CD14-positive monocyte (primary cell): ENCODE measurements at regions not wholly inside any gene's neighbourhood (a gene's known extent, or its start where the extent isn't known, plus 50 kb on each side); places are given as distances from the start of the nearest gene placed in this dataset.

Experiments
- DNase-seq, 3 donors: peaks; one replicate each; pipeline ENCODE4 v3.0.0-alpha.2; 2011 to 2022
- H2AFZ ChIP-seq: 2 replicates; pipeline ENCODE4 v1.6.0; 2012; ENCODE audit warnings: mild to moderate bottlenecking, low read depth, low read length, inconsistent platforms; ENCODE audit not compliant: insufficient read depth, poor library complexity, severe bottlenecking
- H3K27ac ChIP-seq, 2 donors: 1 replicate in 1 of 2; 2 replicates in 1 of 2; pipeline ENCODE4 v1.5.1; 2012 to 2013; ENCODE audit warnings: low read length in 2 of 2, control low read depth in 1 of 2, inconsistent platforms in 1 of 2, low read depth in 1 of 2, mild to moderate bottlenecking in 1 of 2
- H3K27me3 ChIP-seq, 2 donors: one replicate each; pipeline versions ENCODE4 v1.6.0 to v1.6.1; 2011 to 2013; ENCODE audit warnings: low read length in 2 of 2; ENCODE audit not compliant: control insufficient read depth in 2 of 2, insufficient read depth in 2 of 2
- H3K36me3 ChIP-seq, 2 donors: replicated peaks in 1 of 2; 1 replicate in 1 of 2; 2 replicates in 1 of 2; pipeline versions ENCODE4 v1.5.1 to v1.6.1; 2012 to 2013; ENCODE audit warnings: low read length in 2 of 2, control low read depth in 1 of 2, inconsistent platforms in 1 of 2, mild to moderate bottlenecking in 1 of 2; ENCODE audit not compliant: insufficient read depth in 2 of 2, control insufficient read depth in 1 of 2
- H3K4me1 ChIP-seq, 2 donors: 1 replicate in 1 of 2; 2 replicates in 1 of 2; pipeline versions ENCODE4 v1.5.1 to v1.6.1; 2012 to 2013; ENCODE audit warnings: low read length in 2 of 2, control low read depth in 1 of 2, inconsistent platforms in 1 of 2, mild to moderate bottlenecking in 1 of 2, moderate library complexity in 1 of 2; ENCODE audit not compliant: insufficient read depth in 2 of 2, control insufficient read depth in 1 of 2
- H3K4me2 ChIP-seq: replicated peaks from 2 replicates; pipeline ENCODE3; 2012; ENCODE audit warnings: low read length, moderate library complexity, mild to moderate bottlenecking; ENCODE audit not compliant: poor library complexity, severe bottlenecking; ENCODE audit errors: extremely low read depth
- H3K4me3 ChIP-seq, 3 experiments: fragments of 200-600 bp in 1 of 3; sonication (generic) in 1 of 3; replicated peaks in 1 of 3; 1 replicate in 2 of 3; 2 replicates in 1 of 3; pipeline ENCODE4 v1.5.1; 2011 to 2013; ENCODE audit warnings: low read length in 3 of 3, mild to moderate bottlenecking in 3 of 3, control low read depth in 2 of 3, low read depth in 2 of 3, inconsistent platforms in 1 of 3, moderate library complexity in 1 of 3
- H3K79me2 ChIP-seq: 2 replicates; pipeline ENCODE4 v1.6.0; 2012; ENCODE audit warnings: mild to moderate bottlenecking, control low read depth, inconsistent platforms, low read length, moderate library complexity; ENCODE audit not compliant: insufficient read depth
- H3K9ac ChIP-seq: 2 replicates; pipeline ENCODE4 v1.6.0; 2017; ENCODE audit warnings: low read length, mild to moderate bottlenecking; ENCODE audit not compliant: insufficient read depth, poor library complexity, severe bottlenecking
- H3K9me3 ChIP-seq, 2 donors: replicated peaks in 1 of 2; 1 replicate in 1 of 2; 2 replicates in 1 of 2; pipeline versions ENCODE4 v1.5.1 to v1.6.1; 2012 to 2013; ENCODE audit warnings: low read length in 2 of 2, control low read depth in 1 of 2; ENCODE audit not compliant: control insufficient read depth in 1 of 2, insufficient read depth in 1 of 2
- H4K20me1 ChIP-seq: 2 replicates; pipeline ENCODE4 v1.6.0; 2012; ENCODE audit warnings: mild to moderate bottlenecking, low read length, control low read depth, moderate library complexity; ENCODE audit not compliant: insufficient read depth
- H3K27ac Mint-ChIP-seq, 7 donors: one replicate each; pipeline ENCODE4 v1.8.0; 2020; ENCODE audit warnings: mild to moderate bottlenecking in 7 of 7, mixed read lengths in 7 of 7, moderate library complexity in 6 of 7, inconsistent platforms in 2 of 7
- H3K27me3 Mint-ChIP-seq, 3 donors: one replicate each; pipeline ENCODE4 v1.8.0; 2021 to 2022; ENCODE audit warnings: low read depth in 3 of 3, mild to moderate bottlenecking in 3 of 3, mixed read lengths in 3 of 3, moderate library complexity in 3 of 3, inconsistent platforms in 1 of 3
- H3K36me3 Mint-ChIP-seq, 2 donors: one replicate each; pipeline ENCODE4 v1.8.0; 2020; ENCODE audit warnings: mixed read lengths in 2 of 2, inconsistent platforms in 1 of 2, mild to moderate bottlenecking in 1 of 2
- H3K4me1 Mint-ChIP-seq: one replicate; pipeline ENCODE4 v1.8.0; 2020; ENCODE audit warnings: mild to moderate bottlenecking, mixed read lengths
- H3K4me3 Mint-ChIP-seq, 2 donors: one replicate each; pipeline ENCODE4 v1.8.0; 2020; ENCODE audit warnings: mild to moderate bottlenecking in 2 of 2, mixed read lengths in 2 of 2, moderate library complexity in 1 of 2
- H3K9me3 Mint-ChIP-seq, 7 donors: one replicate each; pipeline ENCODE4 v1.8.0; 2020 to 2022; ENCODE audit warnings: mixed read lengths in 7 of 7, mild to moderate bottlenecking in 6 of 7, moderate library complexity in 6 of 7, inconsistent platforms in 2 of 7
- CTCF ChIP-seq: fragments of 200-600 bp; IDR thresholded peaks from one replicate; pipeline ENCODE4 v1.8.0; 2022; ENCODE audit warnings: antibody characterized with exemption, mild to moderate bottlenecking
- WGBS: methylation state at CpG from one replicate; pipeline ENCODE4 v1.1.5; 2013; ENCODE audit warnings: missing lambda C conversion rate; ENCODE audit not compliant: insufficient coverage; 5-methylcytosine and 5-hydroxymethylcytosine counted together
- intact Hi-C, 2 donors: fragments of 100-400 bp; cut with micrococcal nuclease; formaldehyde crosslinking; loops; one replicate each; pipeline versions ENCODE4 v1.15.0 to v1.15.1; 2023

DNA sequence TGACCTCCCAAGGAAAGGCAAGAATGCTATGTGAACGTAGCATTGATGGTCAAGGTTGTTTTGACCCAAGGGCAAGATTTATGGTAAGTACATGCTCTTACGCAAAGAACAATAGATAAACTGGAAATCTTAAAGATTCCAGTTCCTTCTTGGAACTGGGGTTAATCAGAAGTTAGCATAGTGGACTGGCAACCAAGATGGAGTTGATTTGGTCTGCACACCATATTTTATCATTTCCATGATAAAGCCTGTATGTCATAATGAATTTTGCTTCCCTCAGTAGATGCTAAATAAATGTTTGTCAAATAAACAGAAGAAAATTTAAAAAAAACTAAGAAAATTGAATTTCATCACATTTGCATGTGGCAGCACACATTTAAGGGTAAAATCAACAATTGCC lies 242.4 kb upstream of the MEF2C start:
- H3K9ac ChIP-seq = no peak overlapping the region
- 100% methylated on average over 2 of the region's 2 CpGs for WGBS
- H3K4me1 Mint-ChIP-seq = peaks cover 9% of the 10 kb centered on the region
- H3K36me3 Mint-ChIP-seq = no peaks in the 10 kb centered on the region
- no peaks in the 10 kb centered on the region for H3K9me3 ChIP-seq
- peaks cover 0 to 2% (median 0%) of the 10 kb centered on the region in 3 donors for H3K27me3 Mint-ChIP-seq
- H3K4me2 ChIP-seq = no peak overlapping the region
- H4K20me1 ChIP-seq = no peaks in the 10 kb centered on the region
- H3K79me2 ChIP-seq = no peaks in the 10 kb centered on the region
- H3K27ac ChIP-seq = no peak overlapping the region
- no peak overlapping the region for H2AFZ ChIP-seq
- no peak overlapping the region for H3K27ac Mint-ChIP-seq
- H3K36me3 ChIP-seq = no peaks in the 10 kb centered on the region
- intact Hi-C loops = no loop called here
- peaks cover 9 to 15% of the 10 kb centered on the region in 2 donors for H3K4me1 ChIP-seq
- no peak for TF ChIP-seq CTCF
- no peaks in the 10 kb centered on the region for H3K27me3 ChIP-seq
- no peak for DNase-seq
- peaks cover 0 to 7% (median 0%) of the 10 kb centered on the region in 7 donors for H3K9me3 Mint-ChIP-seq
- no peak overlapping the region for H3K4me3 Mint-ChIP-seq
- H3K4me3 ChIP-seq = no peak overlapping the region

- H3K4me2 ChIP-seq = no peak overlapping the region
- Mint-ChIP-seq H3K27ac (no peak overlapping the region), H3K4me1 (peaks cover 9% of the 10 kb centered on the region), H3K9me3 (peaks cover 0 to 7% (median 0%) of the 10 kb centered on the region in 7 donors), H3K36me3 (no peaks in the 10 kb centered on the region), H3K27me3 (peaks cover 0 to 2% (median 0%) of the 10 kb centered on the region in 3 donors), H3K4me3 (no peak overlapping the region)
- H2AFZ ChIP-seq = no peak overlapping the region
- no peak overlapping the region for H3K27ac ChIP-seq
- no peaks in the 10 kb centered on the region for H4K20me1 ChIP-seq
- WGBS = no CpG with 5 or more reads among the region's 2 CpGs
- H3K9ac ChIP-seq = no peak overlapping the region
- H3K4me3 ChIP-seq = no peak overlapping the region
- no peaks in the 10 kb centered on the region for H3K27me3 ChIP-seq
- DNase-seq = no peak
- H3K9me3 ChIP-seq = no peaks in the 10 kb centered on the region
- peaks cover 22 to 31% of the 10 kb centered on the region in 2 donors for H3K4me1 ChIP-seq
- no peak for TF ChIP-seq CTCF
- intact Hi-C loops = no loop called here
- H3K36me3 ChIP-seq = no peaks in the 10 kb centered on the region
- H3K79me2 ChIP-seq = no peaks in the 10 kb centered on the region
Measured at GRCh38 chr5:89123581-89123980, 240.6 kb upstream of the MEF2C start.
